ENCODE measurements at regions not wholly inside any gene's neighbourhood (a gene's known extent, or its start where the extent isn't known, plus 50 kb on each side); places are given as distances from the start of the nearest gene placed in this dataset.
A peak's percentile ranks its signal among the peaks of the same experiment; 100 is the strongest.

DNA sequence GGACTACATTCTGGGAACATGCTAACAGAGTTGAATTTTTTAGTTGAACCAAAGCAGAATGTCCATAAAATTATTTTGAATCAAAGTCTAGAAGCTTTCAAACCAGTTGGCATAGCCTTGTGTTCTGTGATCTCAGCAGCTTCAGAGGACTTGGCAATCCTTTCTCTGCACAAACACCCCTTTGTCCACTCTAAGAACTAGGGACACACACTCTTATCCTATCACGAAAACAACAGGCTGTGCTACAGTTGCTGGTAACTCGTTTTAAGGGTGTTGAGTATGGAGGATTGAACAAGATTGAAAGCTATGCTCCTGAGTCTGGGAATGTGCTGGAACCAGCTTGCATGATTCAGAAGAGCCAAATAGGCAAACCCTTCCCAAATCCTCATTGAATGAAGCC, 76.4 kb upstream of the PRSS58 start:
- no peak for DNase-seq (ENCODE audit: low read depth)

- no peak for DNase-seq (ENCODE audit: low read depth)
Observed at GRCh38 chr7:142332421-142332820, 74.6 kb upstream of the PRSS58 start.

DNA sequence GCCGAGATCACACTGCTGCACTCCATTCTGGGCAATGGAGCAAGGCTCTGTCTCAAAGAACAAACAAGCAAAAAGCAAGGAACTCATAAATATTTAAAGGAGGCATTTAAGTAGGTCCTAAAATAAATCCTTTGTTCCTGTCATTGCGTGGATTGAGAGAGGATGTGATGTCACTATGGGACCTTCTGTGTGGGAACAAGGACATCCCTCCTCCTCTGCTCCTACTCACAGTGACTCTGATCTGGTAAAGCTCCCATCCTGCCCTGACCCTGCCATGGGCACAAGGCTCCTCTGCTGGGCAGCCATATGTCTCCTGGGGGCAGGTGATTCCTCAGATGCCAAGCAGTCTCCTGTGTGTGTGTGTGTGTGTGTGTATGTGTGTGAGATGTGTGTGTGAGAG, 74.1 kb upstream of the PRSS58 start:
- no peak for DNase-seq (ENCODE audit: low read depth)

DNA sequence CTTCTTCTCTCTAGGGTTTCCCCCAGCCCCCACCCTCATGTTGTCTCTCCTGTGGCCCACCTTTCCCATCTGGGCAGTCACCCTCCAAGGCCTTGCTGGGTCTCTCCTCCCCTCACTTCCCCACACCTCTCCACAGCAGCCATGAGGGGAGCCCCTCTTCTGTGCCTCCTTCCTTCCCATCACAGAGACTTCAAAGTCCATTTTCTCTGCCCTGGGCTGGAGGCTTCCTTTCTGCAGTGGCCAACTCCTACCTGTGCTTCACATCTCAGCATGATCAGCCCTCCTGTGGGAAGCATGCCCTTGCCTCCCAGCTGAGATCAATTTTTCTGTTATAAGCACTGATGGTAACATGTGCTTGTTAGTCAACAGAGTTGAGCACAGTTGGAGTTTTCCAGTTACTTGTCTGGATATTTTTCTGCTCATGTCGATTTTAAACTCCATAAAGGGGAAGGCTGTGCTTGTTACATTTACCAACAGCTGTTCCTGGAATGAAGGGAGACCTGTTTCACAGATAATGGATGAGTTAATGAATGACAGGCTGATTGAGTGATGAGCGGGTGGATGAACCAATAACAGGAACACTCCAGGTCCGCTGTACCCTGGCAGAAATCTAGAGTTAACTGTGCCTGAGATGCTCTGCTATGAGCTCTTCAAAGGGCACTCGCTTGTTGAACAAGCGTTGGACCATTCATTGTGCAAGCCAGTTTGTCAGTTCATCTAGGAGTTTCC, 71.4 kb upstream of the PRSS58 start:
- DNase-seq (ENCODE audit: low read depth) = peak; percentile 58

DNA sequence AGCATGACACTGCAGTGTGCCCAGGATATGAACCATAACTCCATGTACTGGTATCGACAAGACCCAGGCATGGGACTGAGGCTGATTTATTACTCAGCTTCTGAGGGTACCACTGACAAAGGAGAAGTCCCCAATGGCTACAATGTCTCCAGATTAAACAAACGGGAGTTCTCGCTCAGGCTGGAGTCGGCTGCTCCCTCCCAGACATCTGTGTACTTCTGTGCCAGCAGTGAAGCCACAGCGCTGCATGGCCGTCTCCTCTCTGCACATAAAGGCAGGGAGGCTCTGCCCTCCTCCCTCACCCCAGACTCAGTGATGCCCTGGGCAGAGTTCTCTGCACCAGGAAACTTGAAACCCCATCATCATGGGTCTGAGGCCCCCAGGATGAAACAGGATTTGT, 70.7 kb upstream of the PRSS58 start:
- DNase-seq (ENCODE audit: low read depth) = no peak

- peak; percentile 65 for DNase-seq (ENCODE audit: low read depth)
Observed at GRCh38 chr7:142327628-142328405, 70.0 kb upstream of the PRSS58 start.

DNA sequence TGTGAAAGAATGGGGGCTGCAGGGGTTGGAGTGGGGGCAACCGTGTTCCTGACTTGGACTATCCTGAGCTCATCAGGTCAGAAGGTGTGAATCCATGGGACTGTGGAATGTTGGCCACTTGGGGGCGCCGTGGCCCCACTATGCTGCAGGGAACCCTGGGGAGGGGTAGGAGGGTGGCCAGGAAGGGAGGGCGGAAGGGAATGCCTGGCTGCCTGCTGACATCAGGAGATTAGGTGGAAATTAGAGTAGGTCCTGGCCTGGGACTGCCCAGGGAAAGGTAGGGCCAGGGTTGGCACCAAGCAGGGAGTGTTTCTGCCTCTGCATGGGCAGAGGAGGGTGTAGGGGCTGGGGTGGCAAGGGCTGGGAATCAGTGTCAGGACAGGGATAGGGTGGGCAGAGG, 65.8 kb upstream of the PRSS58 start:
- peak; percentile 45 for DNase-seq (ENCODE audit: low read depth)

DNA sequence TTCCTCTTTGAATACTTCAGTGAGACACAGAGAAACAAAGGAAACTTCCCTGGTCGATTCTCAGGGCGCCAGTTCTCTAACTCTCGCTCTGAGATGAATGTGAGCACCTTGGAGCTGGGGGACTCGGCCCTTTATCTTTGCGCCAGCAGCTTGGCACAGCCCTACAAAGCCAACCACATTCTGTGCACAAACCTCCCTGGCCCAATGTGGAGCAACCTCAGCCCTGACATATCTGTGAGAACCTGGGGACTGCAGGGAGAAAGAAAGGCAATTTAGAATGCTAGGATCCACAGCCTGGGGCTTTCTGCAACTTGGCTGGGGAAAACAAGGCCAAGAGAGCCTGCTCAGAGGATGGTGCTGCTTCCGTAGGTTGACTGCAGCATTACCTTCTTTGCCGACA, 63.5 kb upstream of the PRSS58 start:
- DNase-seq (ENCODE audit: low read depth) = no peak

- no peak for DNase-seq (ENCODE audit: low read depth)
Observed at GRCh38 chr7:142320883-142321282, 63.0 kb upstream of the PRSS58 start.

- DNase-seq (ENCODE audit: low read depth) = no peak
Observed at GRCh38 chr7:142319970-142320369, 62.1 kb upstream of the PRSS58 start.

GRCh38 chr7:142314281-142314680, 56.4 kb upstream of the PRSS58 start:
- no peak for DNase-seq (ENCODE audit: low read depth)

DNA sequence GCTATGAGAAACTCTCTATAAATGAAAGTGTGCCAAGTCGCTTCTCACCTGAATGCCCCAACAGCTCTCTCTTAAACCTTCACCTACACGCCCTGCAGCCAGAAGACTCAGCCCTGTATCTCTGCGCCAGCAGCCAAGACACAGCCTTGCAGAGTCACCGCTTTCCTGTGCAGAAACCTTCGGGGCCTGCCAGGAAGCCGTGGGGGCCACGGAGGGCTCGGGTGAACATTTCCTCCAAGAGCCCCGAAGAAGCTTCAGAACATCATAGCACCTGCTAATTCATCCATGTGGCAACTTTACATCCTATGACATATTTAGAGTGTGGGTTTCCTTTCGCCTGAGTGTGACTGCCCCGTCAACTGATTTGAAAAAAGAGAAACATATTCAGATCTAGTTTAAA, 55.7 kb upstream of the PRSS58 start:
- DNase-seq (ENCODE audit: low read depth) = no peak

DNA sequence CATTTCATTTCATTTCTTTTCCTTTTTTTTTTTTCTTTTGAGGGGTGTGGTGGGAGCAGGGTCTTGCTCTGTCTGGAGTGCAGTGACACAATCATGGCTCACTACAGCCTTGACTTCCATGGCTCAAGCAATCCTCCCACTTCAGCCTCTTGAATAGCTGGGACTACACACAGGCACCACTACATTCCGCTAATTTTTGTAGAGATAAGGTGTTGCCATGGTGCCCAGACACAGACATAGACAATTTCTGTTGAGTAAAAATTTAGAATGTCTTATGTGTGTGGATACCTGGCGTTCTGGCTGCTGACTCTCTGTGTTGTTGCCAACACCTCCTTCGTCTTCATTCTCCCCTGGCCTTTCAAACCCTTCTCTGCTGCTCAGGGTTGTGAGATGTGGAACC, 54.0 kb upstream of the PRSS58 start:
- no peak for DNase-seq (ENCODE audit: low read depth)

- DNase-seq (ENCODE audit: low read depth) = no peak
Observed at GRCh38 chr7:142308918-142309317, 51.1 kb upstream of the PRSS58 start.

- no peak for DNase-seq (ENCODE audit: low read depth)
Observed at GRCh38 chr7:142308326-142308725, 50.5 kb upstream of the PRSS58 start.
